Kidney capillary endothelial cell (primary cell): ENCODE measurements at regions not wholly inside any gene's neighbourhood (a gene's known extent, or its start where the extent isn't known, plus 50 kb on each side); places are given as distances from the start of the nearest gene placed in this dataset.
"Not testable (repeated sequence)": the region's sequence is repeated elsewhere in the genome, so short reads cannot be mapped to it uniquely, and the experiment has no call there.

Experiments
- DNase-seq: peaks from one replicate; pipeline ENCODE4 v3.0.0-alpha.2; 2018; ENCODE audit warnings: low spot score

GRCh38 chr10:21463436-21463835 lies 62.0 kb downstream of the SKIDA1 start:
- DNase-seq = no peak

DNA sequence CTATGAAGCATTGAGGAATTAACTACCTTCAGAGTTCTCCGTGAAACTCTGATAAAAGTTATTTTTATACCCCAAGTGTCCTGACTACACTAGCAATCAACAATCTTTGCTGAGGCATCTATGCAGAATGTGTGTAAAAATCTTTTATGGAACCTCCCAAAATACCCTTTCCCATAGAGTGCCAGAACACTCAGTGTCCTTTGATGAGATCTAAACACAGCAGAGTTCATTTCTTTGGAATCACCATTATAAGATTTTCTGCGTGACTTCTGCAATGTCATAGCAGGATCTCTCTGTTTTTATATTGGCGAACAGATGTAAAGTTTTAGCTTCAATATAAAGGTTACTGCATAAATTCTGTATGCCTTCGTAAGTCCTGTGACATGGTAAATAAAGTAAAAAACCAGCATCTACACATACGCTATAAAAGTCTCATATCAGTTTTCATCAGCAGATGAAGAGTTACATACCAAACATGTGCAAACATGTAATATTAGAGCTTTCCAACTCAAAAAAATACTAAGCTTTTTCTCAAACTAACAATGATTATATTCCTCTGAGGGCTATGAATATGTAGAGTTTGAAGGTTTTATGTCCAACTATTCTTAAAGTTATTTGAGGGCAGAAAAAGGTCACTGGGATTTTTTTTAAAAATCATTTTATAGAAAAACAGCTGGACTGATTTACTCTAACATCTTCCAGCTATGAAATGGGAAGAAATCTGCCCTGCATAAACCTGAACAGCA lies 67.2 kb downstream of the SKIDA1 start:
- DNase-seq = no peak

DNA sequence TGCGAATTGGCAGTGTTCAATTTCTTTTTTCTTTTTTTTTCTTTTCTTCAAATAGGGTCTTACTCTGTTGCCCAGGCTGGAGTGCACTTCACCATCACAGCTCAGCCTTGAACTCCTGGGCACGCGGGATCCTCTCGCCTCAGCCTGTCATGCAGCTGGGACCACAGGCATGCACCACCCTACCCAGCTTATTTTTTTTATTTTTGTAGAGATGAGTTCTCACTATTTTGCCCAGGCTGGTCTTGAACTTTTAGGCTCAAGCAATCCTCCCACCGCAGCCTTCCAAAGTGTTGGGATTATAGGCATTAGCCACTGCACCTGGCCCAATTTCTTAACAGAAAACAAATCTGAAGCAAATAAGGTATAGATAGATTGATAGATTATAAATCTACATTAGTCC lies 69.3 kb downstream of the SKIDA1 start:
- DNase-seq = no peak

- DNase-seq = no peak
Observed at GRCh38 chr10:21452203-21452602, 73.3 kb downstream of the SKIDA1 start.

- DNase-seq = no peak
Observed at GRCh38 chr10:21449288-21449966, 76.1 kb downstream of the SKIDA1 start.

- no peak for DNase-seq
Observed at GRCh38 chr10:21445163-21445562, 80.3 kb downstream of the SKIDA1 start.

DNA sequence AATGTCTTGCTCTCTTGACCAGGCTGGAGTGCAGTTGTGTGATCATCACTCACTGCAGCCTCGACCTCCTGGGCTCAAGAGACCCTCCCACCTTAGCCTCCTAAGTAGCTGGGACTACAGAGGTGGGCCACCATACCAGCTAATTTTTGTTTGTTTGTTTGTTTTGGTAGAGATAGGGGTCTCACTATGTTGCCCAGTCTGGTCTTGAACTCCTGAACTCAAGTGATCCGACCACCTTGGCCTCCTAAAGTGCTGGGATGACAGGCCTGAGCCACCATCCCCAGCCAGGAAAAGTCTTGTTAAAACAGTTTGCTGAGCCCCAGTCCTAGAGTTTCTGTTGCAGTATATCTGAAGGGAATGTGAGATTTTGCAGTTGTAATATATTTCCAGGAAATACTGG lies 83.9 kb downstream of the SKIDA1 start:
- DNase-seq = no peak

DNA sequence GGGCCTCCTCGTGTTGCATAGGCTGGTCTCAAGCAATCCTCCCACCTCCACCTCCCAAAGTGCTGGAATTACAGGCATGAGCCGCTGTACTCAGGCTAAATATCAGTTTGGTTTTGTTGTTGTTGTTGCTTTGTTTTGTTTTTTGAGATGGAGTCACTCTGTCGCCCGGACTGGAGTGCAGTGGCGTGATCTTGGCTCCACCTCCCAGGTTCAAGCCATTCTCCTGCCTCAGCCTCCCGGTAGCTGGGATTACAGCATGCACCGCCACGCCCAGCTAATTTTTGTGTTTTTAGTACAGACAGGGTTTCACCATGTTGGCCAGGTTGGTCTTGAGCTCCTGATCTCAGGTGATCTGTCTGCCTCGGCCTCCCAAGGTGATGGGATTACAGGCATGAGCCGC lies 86.6 kb downstream of the SKIDA1 start:
- DNase-seq = not testable (repeated sequence)

- no peak for DNase-seq
Observed at GRCh38 chr10:21437770-21438382, 87.6 kb downstream of the SKIDA1 start.

- DNase-seq = no peak
Observed at GRCh38 chr10:21432266-21432665, 93.2 kb downstream of the SKIDA1 start.

DNA sequence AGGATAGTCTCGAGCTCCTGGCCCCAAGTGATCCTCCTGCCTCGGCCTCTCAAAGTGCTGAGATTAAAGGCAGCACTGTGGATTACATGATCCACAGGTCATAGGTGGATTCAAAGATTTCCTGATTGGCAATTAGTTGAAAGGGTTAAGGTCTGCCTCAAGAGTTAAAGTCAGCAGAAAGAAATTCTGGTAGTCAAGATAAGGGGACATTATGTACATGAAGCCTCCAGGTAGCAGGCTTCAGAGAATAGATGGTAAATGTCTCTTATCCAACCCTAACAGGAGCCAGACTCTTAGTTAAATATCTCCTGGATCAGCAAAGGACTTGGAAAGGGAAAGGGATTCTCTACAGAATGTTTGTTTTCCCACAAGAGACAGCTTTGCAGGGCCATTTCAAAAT lies 93.7 kb downstream of the SKIDA1 start:
- DNase-seq = no peak

- peak; percentile 18 for DNase-seq
Observed at GRCh38 chr10:21427804-21428481, 97.5 kb downstream of the SKIDA1 start.

- no peak for DNase-seq
Observed at GRCh38 chr10:21424459-21424861, 101.0 kb downstream of the SKIDA1 start.

GRCh38 chr10:21423850-21424249 lies 101.6 kb downstream of the SKIDA1 start:
- DNase-seq = no peak

GRCh38 chr10:21423338-21423737 lies 102.1 kb downstream of the SKIDA1 start:
- DNase-seq = no peak

DNA sequence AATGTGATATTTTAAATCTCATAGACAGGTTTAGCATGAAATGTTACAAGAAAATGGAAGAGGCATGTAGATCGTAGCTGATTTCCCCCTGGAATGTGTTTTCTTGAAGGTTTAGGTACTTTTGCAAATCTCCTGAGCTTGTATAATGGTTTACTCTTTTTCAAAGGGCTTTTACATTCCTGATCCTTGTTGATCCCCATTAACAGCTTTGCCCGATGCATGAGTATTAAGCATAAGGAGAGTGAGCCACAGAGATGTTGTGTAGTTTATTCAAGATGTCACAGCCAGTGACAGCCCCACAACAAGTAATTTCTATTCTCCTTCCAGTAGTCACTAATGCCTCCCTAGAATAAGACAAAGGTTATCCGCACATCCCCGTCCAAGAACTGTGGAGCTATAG lies 103.7 kb downstream of the SKIDA1 start:
- no peak for DNase-seq

DNA sequence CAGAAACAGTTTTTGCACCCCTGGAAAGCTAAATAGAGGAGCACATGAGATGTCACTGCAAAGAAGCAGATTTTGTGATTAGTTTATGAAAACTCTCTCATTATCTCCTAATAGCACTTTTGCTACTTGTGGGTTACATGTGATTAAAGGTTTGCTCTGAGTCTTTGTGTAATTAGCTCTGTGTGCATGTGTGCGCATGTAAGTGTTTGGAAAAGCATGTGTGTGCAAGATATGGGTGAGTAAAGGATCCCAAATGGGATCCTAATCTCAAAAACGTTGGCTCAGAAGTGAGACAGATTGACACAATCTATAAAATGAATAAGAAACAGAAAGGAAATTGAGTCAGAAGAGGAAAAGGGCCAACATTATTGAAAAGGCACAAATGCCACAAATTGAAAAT lies 104.5 kb downstream of the SKIDA1 start:
- no peak for DNase-seq

DNA sequence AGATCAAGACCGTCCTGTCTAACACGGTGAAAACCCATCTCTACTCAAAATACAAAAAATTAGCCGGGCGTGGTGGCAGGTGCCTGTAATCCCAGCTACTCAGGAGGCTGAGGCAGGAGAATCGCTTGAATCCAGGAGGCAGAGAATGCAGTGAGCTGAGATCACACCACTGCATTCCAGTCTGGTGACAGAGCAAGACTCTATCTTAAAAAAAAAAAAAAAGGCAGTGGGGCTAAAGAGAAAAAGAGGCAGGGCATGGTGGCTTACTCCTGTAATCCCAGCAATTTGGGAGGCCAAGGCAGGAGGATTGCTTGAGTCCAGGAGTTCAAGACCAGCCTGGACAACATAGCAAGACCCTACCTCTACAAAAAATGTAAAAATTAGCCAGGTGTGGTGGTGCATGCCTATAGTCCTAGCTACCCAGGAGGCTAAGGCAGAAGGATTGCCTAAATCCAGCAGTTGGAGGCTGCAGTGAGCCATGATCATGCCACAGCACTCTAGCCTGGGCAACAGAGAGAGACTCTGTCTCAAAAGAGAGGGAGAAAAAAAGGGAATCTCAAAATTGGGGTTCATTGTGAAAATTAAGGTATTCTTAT lies 106.4 kb downstream of the SKIDA1 start:
- DNase-seq = not testable (repeated sequence)

- DNase-seq = no peak
Observed at GRCh38 chr10:21417172-21417712, 108.2 kb downstream of the SKIDA1 start.

DNA sequence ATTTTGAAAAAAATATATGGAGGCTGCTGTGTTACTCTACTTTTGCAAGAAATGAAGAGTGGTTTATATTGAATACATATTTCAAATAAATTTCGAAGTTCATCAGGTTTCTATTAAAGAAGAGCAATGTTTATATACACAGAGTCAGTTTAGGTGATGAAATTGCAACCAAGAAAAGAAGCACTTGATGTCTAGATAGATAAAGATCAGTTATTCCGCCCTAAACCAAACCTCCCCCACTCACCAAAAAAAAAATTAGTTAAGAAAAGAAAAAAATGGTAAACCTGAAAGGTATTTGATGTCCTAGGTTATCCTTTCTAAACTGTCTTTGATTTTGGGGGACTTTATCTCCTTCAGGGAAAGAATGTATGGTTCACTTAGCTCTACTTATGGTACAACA lies 111.8 kb downstream of the SKIDA1 start:
- no peak for DNase-seq

DNA sequence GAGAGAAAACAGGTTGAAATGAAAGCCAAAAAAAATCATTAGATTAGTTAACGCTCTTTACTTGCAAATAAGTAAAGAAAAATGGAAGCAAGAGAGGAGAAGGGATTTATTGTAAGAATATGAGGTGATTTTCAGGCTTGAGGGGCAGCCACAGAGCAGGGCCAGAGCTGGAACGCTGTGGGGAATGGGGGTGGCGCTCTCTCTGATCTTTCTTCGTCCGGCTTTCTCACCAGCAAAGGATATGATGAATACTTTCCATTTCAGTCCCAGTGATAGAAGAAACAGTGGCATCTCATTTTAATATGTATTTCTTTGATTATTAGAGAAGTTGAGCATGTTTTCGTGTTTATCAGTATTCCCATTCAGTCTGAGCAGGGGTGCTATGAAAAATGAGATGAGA lies 112.2 kb downstream of the SKIDA1 start:
- DNase-seq = no peak

DNA sequence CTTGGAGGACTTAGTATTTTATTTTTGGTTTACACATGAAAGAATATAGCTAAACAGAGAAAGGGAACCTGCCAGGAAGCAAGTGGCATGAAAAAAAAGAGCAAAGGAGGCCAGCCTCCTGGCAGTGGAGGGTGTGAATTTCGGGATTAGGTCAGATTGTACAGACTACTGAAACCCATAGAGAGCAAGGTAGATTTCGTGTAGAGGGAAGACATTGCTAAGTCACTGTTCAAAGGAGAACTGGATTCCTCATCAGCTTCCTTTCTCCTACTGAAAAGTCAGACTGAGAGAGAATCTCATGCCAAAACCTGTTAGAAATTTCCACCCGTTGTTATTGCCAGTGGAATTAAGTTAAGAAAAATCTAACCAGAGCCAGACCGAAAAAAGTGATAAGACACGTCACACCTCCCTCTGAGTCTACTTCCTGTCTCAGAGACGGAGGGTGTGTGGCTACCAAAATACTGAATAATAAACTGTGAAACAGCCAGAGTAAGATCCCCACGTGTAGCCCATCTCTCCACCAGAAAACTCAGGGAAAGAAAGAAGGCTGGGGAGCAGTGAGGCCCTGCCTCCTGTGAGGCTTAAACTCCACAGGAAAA lies 118.8 kb downstream of the SKIDA1 start:
- DNase-seq = peak; percentile 30
